ENCODE measurements at regions not wholly inside any gene's neighbourhood (a gene's known extent, or its start where the extent isn't known, plus 50 kb on each side); places are given as distances from the start of the nearest gene placed in this dataset.

- TF ChIP-seq, protein P1, sequence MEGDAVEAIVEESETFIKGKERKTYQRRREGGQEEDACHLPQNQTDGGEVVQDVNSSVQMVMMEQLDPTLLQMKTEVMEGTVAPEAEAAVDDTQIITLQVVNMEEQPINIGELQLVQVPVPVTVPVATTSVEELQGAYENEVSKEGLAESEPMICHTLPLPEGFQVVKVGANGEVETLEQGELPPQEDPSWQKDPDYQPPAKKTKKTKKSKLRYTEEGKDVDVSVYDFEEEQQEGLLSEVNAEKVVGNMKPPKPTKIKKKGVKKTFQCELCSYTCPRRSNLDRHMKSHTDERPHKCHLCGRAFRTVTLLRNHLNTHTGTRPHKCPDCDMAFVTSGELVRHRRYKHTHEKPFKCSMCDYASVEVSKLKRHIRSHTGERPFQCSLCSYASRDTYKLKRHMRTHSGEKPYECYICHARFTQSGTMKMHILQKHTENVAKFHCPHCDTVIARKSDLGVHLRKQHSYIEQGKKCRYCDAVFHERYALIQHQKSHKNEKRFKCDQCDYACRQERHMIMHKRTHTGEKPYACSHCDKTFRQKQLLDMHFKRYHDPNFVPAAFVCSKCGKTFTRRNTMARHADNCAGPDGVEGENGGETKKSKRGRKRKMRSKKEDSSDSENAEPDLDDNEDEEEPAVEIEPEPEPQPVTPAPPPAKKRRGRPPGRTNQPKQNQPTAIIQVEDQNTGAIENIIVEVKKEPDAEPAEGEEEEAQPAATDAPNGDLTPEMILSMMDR (IDR thresholded peaks at IDR 0.05; ENCODE audit: low read depth, low read length, missing control alignments): no peak
- no peak for DNase-seq (ENCODE audit: low read depth)
- no peak overlapping the region for H3K4me3 ChIP-seq (ENCODE audit: low read depth, low read length)
These were observed 148.3 kb upstream of the BMPER start for GRCh38 chr7:33757050-33757449.

GRCh38 chr7:33757563-33758165 lies 147.7 kb upstream of the BMPER start:
- H3K4me3 ChIP-seq (ENCODE audit: low read depth, low read length): no peak overlapping the region
- DNase-seq (ENCODE audit: low read depth): no peak
- TF ChIP-seq, protein P1 (IDR thresholded peaks at IDR 0.05; ENCODE audit: low read depth, low read length, missing control alignments): peak; percentile 50

- TF ChIP-seq, protein P1 (IDR thresholded peaks at IDR 0.05; ENCODE audit: low read depth, low read length, missing control alignments): no peak
- H3K4me3 ChIP-seq (ENCODE audit: low read depth, low read length): no peak overlapping the region
- DNase-seq (ENCODE audit: low read depth): no peak
These were observed 145.2 kb upstream of the BMPER start for GRCh38 chr7:33760146-33760545.

DNA sequence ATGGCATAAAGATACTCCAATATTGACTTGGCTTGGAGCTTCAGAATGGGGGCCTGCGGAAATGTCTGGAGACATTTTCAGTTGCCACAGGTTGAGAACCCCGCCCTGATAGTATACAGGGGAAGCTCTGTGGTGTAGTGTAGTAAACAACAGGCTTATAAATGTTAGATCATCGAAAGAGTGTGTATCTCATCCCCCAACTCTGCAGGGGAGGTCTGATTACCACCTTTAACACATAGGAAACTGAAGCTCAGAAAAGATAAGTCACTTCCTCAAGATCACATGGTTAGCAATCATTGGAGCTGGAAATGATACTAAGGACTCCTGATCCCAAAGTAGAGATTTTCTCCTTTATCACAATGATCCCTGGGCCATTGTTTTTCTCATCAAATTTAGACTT lies 144.5 kb upstream of the BMPER start:
- DNase-seq (ENCODE audit: low read depth): no peak
- TF ChIP-seq, protein P1 (IDR thresholded peaks at IDR 0.05; ENCODE audit: low read depth, low read length, missing control alignments): no peak
- no peak overlapping the region for H3K4me3 ChIP-seq (ENCODE audit: low read depth, low read length)

DNA sequence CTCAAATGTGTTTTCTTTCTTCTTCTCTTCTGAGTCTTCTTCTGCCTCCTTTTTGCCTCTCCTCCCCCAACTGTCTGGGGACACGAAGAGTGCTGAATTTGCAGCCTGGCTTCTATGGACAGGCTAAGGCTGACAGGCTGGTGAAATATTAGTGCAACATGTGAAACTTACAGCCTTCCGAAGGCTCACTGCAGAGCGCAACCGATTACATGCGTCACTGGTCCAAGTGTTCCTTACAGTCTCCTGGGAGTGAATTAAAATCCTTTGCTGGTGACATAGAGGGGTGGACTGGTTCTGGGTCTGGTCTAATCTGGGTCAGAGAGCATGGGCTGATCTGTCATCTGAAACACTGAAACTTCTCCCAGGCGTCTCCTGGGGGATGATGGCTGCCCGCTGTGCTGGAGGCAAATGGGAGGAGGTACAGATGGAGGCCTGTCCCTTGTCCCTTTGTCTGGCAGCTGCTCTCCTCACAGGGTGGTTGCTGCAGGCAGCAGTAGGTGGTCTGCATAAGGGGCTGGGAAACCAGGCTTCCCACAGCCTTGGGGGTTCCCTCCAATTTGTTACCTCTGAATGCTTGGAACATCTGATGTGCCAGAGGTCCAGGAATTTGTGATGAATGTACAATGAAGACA lies 143.8 kb upstream of the BMPER start:
- TF ChIP-seq, protein P1 (IDR thresholded peaks at IDR 0.05; ENCODE audit: low read depth, low read length, missing control alignments): no peak
- no peak overlapping the region for H3K4me3 ChIP-seq (ENCODE audit: low read depth, low read length)
- DNase-seq (ENCODE audit: low read depth): no peak

- DNase-seq (ENCODE audit: low read depth): no peak
- TF ChIP-seq, protein P1 (IDR thresholded peaks at IDR 0.05; ENCODE audit: low read depth, low read length, missing control alignments): no peak
- H3K4me3 ChIP-seq (ENCODE audit: low read depth, low read length): no peak overlapping the region
These were observed 143.0 kb upstream of the BMPER start for GRCh38 chr7:33762151-33762910.

Data from GM12864 (cell line).